ENCODE measurements at regions not wholly inside any gene's neighbourhood (a gene's known extent, or its start where the extent isn't known, plus 50 kb on each side); places are given as distances from the start of the nearest gene placed in this dataset.

DNA sequence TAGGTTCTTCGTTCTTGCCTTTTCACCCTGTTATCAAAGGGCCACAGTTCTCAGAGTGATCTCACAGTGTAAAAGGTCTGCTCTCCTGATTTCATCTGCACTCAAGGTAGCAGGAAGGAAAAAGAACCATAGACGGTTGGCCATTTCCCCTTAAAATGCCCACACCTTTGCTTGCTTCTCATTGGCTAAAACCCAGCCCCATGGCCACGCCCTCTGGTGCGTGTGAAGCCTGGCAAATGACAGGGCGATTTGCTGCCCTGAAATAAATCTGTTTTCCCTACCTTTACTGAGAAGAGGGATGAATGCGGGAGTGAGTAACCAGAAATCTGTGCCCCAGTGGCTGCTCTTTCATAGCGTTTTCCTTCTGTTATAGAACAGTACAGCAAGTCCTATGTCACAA lies 269.3 kb downstream of the POU4F1 start:
- no peak for DNase-seq (ENCODE audit: low spot score)

DNA sequence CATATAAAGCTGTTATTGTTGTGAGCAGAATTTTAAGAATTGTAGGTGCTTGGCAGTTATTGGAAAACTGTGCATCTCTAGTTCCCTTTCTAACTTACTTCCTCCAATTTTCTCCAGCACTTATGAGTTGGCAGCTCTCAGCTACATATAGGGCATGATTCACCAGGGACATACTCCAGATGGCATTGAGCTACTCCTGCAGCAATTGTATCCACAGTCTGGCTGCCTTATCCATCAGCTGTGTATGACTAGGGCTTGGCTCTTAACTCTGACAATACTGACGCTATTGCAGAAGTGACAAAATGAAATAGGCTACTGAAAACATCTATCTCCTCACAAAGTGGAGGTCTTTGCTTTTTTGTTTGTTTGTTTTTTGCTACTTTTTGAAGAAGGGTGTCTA lies 276.7 kb downstream of the POU4F1 start:
- DNase-seq (ENCODE audit: low spot score), result peak; percentile 2

DNA sequence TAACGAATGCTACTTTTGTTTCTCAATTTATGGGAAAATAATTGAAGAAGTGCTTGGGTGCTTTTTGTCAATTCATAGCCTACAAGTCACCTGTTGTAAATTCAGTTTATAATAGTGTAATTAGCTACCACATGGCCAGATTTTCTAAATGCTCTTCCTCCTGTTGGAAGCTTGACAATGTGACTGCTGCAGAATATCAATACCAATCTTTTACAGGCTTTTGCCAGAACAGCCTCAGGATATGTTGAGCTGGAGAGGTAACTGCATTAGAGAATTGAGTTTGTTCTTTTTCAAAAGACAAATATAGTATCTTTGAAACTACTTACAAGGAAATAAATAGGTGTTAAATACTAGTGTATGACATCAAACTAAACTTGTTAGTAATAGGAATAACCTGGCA lies 277.8 kb downstream of the POU4F1 start:
- DNase-seq (ENCODE audit: low spot score), result no peak

DNA sequence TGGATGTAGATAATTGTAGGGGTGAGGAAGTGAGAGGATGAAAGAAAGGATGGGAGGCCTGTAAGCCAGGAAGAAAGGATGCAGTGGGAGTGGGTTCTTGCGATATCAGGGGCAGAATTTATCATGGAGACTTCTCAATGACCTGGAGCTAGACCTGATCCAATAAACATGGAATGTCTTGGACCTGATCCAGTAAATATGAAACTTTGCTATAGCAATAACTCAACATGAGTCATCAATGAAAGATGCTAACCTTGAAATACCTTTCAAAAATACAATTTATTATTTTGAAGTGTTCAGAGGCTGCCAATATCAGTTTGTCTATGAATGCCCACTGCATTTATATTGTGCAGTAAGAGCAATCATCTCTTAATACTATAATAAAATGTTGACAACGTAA lies 279.5 kb downstream of the POU4F1 start:
- DNase-seq (ENCODE audit: low spot score), result peak; percentile 4

DNA sequence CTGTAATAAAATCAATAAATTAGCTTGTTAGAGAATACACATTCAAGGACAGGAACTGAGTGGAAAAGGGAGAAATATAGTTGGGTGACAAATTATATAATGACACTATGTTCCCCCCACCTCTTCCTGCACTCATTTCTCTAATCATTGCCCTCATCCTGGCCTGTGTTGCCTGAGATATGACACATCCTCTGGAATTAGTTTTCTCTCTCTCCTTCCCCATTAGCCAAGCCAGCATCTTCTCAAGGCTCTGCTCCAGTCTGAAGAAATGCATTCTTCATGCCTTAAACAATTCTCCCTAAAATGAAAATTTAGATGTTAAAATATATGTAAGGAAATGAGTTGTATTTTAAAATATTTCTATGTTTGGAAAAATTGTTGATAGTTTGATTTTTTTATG lies 280.3 kb downstream of the POU4F1 start:
- peak; percentile 6 for DNase-seq (ENCODE audit: low spot score)

DNA sequence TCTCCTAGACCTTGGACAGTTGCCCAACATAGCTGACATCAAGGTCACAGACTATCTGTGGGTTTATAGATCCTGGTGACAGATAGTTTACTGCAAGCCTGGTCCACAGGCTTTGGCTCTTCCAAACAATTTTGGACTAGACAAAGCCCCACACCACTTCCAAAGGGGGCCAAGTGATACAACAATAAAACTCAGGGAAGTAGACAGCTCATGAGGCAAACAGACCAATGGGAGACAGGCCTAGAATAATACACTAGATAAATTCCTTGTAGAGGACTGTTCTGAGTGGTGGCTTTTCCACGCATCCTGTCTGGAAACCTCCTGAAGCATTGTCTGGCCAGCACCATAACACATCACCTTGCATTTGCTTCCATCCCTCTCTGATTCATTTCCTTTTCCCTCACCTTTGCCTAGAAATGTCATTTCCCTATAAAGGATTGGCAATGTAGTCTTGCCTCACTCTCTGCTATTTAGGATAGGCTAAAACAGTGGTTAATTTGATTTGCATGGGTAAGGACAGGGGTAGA lies 284.2 kb downstream of the POU4F1 start:
- peak; percentile 10 for DNase-seq (ENCODE audit: low spot score)

DNA sequence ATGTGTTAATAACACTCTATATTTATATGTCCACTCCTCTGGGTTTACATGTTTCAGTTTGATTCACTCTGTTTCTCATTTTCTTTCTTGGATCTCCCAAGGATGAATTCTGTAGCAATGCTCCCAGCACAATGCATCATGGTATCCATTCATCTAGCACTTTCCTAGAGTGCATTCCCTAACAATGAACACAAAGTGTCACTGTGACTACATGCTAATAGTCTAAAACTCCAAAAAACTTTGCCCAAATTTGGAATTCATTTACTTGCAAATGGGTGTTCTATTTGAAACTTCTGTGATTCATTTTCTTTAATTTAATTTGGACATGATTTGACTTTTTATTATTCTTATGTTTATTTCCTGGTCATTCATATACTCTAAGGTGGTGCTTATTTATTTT lies 286.3 kb downstream of the POU4F1 start:
- no peak for DNase-seq (ENCODE audit: low spot score)

DNA sequence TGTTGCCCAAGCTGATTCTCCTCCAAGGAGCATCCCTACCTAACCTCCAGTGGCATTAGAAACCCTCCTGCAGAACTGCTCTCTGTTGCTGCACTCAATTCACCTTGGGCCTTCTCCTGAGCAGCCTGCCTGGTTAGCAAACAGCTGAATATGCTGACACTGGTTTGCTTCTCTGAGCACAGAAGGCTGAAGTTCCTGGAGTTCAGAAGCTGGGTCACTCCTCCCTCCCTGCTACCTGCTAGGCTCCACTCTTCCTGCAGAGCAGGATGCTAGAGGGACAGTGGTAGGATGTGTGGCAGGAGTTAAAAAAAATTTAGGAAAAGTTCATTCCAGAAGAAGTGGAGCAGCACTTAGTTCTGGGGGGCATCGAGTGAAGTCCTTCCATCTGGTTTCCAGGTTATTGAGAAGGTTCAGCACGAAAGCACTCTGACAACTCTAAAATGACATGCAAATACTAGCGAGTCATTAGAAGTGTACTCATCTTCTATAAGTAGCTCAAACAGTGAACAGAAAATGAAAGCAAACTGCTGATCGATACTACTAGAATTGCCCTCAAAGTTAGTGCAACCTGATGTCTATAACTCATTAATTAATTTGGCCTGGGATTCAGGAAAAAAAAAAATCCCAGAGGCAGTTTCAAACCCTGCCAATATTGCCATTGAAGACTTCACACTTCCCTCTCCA lies 293.7 kb downstream of the POU4F1 start:
- no peak for DNase-seq (ENCODE audit: low spot score)

DNA sequence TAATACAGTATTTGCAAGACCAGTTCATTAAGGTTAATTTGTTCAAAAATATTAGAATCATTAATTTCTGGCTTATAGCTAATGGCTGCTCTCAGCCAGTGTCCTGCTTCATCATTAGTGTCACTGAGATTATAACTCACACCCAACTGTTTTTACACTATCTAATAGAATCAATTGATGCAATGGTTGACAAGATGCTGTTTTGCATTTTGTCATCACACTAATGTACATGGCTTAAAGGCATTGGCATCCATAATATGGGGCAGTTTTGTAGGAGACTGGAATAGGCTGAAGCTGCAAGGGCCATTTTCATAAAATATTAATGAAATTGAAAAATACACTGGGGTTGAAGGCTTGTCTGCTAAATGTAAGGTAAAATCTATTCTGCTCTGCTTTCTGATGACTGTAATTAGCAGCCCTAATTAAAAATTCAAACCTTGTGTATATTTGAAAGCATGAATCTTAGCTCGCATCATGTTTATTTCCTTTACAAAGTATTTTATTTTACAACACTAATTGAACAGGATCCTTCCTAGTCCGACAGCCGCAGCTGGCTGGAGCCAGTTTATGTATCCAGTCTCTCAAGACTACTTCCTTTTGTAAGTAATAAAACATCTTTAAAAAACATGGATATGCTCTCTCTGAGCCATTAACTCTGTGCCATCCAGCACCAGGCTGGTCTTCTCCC lies 296.7 kb downstream of the POU4F1 start:
- DNase-seq (ENCODE audit: low spot score), result no peak

DNA sequence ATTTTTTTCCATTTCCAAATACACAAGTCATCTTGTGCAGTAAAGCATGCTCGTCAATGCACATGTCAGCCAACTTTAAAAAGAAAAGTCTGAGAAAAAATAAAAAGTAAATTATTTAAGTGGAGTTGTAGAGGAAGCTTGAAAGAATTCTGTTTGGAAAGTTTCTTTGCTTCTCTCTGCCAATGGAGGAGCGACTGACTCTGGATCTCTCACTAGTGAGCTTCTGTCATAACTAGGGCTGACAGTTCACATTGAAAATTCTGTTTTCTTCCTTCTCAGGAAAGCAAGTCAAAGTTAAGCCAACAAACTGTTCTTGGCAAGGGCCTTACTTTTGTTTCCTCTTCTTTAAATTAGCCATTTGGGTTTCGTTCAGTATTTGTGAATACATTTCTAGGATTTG lies 298.2 kb downstream of the POU4F1 start:
- no peak for DNase-seq (ENCODE audit: low spot score)

DNA sequence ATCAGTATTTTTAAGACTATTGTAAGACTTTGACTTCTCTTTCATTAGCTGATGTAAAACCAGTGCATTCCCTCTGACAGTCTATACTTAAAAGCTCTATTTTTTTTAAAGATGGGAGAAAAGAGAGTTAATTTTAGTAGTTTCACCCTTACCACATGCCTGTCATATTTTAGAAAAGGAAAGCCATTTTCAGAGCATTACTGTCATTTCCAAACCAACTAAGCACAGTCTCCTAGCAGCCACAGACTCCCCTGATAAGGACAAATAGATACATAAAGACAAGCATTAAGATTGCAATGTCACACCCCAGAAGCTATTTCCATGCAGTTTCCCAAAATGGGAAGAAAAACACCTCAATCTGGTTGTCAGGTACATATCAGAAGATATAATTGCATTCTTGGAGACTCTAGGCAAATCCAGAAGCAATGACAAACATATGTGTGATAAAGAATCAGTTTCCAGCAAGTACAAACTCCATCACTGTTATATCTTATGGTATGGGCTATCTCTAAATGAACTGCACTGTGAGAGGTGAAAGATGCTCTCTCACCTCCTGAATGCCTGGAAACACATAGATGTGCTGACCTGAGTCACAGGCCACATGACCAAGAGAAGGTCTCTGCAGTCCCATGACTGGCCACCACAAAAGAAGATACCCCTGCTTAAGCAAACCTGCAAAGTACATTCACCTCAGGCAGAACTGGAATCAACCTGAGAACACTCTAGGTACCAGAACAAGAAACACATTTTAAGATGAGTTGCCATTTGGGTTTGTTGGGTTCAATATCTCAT lies 303.3 kb downstream of the POU4F1 start:
- peak; percentile 9 for DNase-seq (ENCODE audit: low spot score)

DNA sequence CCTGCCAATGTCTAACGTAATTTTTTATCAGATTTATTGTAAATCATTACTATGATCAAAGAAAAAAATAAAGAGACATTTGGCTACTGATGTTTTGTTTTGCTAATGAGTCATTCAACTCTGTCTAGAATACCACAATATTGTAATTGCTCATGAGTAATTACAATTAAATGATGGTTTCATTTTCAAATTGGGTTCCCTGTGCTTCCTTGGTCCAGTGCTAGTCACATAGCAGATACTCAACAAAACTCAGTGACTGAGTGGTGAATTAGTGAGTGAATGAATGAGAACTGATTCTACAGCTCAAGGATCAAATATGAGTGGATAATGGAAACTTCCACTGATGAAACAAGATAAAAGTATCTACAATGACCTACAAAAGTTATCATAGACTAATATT lies 304.7 kb downstream of the POU4F1 start:
- DNase-seq (ENCODE audit: low spot score), result peak; percentile 39

DNA sequence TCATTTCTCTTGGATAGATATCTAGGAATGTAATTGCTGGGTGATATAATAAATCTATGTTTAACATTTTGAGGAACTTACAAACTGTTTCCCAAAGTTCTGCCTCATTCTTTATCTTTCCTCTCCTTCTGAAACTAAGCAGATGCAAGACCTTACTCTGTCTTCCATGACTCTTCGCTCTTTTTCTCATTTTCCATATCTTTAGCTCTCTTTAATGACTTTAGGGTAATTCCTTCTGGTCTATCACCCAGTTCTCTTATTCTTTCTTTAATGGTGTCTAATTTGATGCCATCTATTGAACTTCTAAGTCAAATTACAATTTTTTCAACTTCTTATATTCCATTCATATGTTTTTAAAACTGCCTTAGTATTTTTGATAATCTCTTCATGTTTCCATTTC lies 316.6 kb downstream of the POU4F1 start:
- DNase-seq (ENCODE audit: low spot score), result no peak

DNA sequence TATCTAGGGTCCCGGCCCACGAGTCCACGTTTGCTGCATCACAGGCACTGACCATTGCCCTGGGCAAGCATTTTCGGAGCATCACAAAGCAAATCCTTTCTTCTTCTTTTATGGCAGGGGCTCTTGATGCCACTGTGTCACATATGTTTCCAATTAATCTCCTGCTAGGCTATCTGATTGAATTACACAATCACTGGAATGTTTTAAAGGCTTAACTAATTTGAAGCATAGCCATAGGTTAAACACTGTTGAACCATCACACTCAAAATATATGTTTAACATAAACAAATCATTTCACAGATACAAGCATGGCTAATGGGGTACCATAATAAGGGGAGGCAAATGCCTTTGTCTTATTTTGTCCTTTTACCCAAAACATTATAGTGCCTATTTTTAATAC lies 338.3 kb downstream of the POU4F1 start:
- no peak for DNase-seq (ENCODE audit: low spot score)

DNA sequence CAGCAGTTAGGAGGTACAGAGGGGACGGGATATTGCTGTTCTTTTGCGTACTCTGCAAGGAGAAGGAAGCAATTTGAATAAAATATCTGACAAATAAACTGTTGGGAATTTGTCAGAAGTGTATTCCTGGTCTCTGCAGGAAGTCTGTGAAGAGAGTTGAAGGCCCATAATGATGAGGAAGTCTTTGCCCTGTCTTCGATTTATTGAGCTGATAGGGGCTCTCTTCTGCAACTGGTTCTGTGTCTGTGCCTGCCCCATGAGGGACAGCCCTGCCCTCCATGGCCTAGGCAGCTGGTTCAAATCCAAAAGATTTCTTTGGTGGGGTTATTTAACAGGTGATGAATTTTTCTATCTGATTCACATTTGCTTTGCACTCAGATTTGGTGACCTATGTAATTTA lies 339.7 kb upstream of the EDNRB start:
- no peak for DNase-seq (ENCODE audit: low spot score)

DNA sequence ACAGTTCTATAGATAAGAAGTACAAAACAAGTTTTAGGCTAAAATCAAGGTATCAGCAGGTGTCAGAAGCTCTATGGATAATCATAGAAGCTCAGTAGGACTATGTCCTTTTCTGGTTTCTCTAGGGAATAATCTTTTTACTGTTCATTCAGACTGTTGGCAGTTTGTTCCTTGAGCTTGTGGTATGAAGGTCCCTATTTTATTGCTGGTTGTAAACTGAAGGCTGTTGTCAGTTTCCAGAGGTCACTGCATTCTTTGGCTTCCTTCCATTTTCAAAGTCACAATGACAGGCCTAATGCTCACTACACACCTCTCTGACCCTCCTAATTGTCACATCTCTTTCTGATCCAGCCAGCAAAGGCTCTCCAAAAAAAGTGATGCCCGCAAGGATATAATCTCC lies 337.9 kb upstream of the EDNRB start:
- no peak for DNase-seq (ENCODE audit: low spot score)

DNA sequence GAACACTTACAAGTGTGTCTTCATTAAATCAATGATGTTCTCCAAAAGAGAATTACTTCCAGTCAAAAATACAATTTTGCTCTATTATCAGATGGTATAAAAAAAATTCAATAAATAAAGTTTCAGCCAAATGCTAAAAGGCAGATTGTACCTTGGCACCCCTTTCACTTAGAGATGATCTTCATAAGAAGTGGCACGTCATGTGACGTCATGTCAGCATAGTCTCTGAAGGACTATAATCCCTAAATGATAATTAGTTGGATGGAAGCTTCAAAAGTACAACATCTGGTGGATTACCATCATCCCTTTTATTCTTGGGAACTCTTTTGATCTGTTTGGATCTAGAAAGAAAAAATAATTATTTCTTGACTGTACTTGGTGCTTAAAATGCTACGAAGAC lies 335.5 kb upstream of the EDNRB start:
- no peak for DNase-seq (ENCODE audit: low spot score)

DNA sequence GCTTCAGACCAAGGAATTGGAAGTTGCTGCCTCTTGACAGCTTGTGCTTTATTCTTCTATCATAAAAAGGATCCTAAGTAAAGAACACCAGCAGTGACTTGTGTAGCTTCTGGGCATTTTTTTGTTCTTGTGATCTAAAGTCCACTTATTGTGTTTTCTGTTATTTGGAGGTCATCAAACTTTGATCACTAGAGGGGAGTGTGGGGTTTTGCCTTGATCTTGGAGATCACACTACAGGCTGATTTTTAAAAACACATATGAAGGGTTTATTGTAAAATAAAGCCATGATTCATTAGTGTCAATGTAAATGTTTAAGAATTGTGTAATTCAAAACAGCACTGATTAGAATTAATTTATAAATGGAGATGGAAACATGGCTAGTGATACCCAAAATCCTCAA lies 328.7 kb upstream of the EDNRB start:
- DNase-seq (ENCODE audit: low spot score), result no peak

DNA sequence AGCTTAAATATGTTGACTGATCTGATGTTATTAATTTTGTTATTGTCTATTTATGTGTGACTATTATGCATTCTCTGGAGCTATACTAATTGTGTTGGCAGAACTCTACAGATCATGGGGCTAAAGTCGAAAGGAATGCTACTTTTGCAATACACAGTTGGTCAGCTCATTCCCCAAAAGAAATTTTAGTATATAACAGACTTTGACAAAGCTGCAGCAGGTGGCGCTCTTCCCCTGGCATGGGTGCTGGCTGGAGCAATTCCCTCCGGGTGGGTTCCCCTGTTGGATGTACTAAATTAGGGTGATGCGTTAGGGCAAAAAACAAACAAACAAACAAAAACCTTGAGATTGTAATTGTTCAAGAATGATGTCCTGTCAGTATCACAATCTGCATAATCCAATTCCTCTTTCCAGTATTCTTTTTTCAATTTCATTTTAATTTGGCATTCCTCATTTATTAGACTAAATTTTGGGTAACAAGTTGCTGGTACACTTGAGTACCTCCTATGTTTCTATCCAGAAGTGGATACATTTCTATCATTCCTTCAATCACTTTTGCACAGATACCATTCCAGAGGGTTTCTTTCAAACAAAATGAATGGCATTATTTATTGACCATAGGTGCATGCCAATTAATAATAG lies 322.8 kb upstream of the EDNRB start:
- peak; percentile 43 for DNase-seq (ENCODE audit: low spot score)

DNA sequence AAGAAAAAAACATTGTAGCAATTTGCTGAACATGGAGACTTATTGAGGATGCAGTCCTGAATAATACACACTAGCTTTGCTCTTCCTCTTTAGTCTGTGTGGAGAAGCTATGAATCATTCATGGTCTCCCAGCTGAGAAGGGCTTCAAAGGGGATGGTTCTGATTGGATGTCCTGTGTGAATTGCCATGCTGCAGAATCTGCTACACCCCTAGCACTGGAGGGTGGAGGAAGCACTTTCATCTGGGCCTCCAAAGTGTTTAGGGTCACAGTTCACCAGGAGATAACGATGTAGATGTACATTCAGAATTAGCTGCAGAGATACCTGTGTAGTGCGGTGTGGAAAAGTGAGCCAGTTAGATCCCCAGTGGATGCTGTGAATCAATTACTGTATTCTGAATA lies 321.1 kb upstream of the EDNRB start:
- DNase-seq (ENCODE audit: low spot score), result peak; percentile 35

DNA sequence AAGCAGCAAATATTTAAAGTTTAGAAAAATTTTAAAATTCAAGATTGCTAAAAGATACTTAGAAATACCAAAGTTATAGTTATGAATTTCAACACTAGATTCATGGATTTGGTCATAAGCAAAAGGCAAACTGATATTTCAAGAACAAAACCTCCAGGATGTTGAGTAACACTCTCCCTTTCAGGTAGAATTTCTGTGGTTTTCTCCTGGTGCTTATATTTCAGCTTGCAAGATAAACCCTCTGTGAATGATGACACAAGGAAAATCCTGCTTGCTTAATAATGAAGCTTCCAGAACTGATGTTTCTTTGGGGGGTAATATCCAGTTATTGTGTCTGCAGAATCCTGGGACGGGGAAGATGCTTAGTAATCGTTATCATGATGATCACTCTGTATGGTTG lies 320.3 kb upstream of the EDNRB start:
- peak; percentile 26 for DNase-seq (ENCODE audit: low spot score)

DNA sequence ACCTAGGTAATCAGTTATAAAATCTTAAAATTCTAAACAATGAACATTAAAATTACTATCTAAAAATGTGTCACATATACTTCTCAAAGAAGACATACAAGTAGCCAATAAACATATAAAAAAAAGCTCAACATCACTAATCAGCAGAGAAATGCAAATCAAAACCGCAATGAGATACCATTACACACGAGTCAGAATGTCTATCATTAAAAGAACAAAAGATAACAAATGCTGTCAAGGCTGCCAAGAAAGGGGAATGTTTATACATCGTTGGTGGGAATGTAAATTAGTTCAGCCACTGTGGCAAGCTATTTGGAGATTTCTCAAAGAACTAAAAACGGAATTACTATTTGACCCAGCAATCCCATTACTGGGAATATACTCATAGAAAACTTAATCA lies 310.3 kb upstream of the EDNRB start:
- no peak for DNase-seq (ENCODE audit: low spot score)

DNA sequence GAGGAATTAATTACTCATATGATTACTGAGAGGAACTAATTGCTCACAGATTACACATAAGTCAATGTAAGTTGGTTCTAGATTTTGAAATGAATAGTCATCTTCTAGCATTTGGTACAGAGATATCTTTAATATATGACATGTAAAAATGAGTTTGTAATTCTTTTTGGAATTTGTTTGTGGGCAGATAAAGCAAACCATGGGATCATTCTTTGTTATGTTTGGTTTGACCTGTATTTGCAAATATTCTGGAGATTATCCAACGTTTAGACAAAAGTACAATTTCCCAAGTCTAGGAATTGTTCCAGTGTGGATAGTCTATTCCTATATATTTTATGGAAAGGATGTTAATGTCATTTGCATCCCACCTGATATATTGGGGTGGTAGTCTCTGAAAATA lies 309.6 kb upstream of the EDNRB start:
- DNase-seq (ENCODE audit: low spot score), result no peak

Data from kidney tubule cell (primary cell).